Suppressor macrophage treated with lipopolysaccharide for 4 hours (primary cell): ENCODE measurements at regions not wholly inside any gene's neighbourhood (a gene's known extent, or its start where the extent isn't known, plus 50 kb on each side); places are given as distances from the start of the nearest gene placed in this dataset.
"Not testable (repeated sequence)": the region's sequence is repeated elsewhere in the genome, so short reads cannot be mapped to it uniquely, and the experiment has no call there.

ENCODE experiments used
- DNase-seq: peaks from one replicate; pipeline ENCODE4 v3.0.0-alpha.2; 2020

DNA sequence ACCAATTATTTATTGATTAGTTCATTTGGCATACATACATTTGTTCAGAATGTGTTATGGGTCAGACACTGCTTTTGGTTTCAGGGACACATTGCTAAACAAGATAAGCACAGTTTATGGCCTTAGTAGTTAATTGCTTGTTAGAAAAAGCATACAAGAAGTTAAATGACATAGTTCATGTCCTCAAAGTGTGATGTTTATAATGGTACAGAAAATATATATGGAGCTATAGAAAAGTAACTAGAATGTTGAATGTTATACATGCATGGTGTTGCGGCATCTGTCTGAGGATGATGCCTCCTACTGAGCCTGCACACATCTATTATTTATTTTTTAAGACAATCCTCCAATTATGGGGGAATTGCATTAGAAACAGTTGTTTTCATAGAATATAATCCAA is 1476.3 kb upstream of the PCDH7 start:
- no peak for DNase-seq

DNA sequence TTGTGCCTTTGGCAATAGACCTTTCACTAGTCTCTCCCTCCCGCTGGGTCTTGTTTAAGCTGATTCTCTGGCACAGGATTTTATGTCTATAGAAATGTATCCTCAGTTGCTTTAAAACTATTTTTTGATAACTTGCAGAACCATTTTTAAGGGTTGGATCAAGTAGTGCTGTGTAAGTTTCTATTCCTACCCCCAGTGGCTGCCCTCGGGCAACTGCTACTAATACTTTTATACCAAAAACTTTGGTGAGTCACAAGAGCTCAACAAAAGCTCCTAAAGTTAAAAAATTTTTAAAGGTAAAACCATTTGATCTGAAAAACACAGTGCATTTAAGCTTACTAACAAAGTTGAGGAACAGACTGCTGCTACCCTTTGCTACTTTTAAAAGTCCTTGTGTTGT is 1460.6 kb upstream of the PCDH7 start:
- DNase-seq: no peak

DNA sequence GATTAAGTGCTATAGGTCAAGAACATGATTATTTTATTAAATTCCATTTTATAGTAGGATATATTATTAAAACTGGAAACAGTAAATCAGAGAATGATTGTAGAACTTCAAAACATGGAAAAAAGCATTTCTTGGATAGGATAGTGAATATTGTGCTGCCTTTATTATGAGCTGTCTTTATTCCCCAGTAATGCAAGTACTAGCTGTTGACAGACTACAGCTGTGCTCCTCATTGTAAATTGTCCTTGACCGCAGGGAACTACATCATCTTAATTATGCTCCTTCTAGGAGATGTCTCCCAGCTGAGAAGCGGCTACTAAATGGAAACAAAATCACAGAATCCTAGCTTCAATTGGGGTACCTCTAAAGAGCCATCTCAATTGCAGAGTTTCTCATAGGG is 1457.2 kb upstream of the PCDH7 start:
- DNase-seq: no peak

DNA sequence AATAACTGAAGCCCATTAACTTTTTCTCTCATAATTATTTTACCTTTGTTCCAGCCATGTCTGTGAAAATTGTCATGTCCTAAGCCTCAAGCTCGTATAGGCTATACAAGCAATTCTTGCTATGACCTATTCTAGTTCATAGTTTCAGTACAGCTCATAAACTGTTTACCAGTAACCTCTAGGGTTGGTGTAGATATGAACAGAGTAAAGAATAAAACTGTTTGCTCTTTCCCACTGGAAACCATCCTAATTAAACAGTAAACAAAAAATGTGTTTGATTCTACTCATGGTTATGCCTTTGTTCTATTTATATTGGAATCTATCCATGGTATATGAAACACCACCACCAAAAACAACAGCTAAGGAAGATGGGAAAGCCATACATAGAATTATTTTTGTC is 1444.0 kb upstream of the PCDH7 start:
- no peak for DNase-seq

DNA sequence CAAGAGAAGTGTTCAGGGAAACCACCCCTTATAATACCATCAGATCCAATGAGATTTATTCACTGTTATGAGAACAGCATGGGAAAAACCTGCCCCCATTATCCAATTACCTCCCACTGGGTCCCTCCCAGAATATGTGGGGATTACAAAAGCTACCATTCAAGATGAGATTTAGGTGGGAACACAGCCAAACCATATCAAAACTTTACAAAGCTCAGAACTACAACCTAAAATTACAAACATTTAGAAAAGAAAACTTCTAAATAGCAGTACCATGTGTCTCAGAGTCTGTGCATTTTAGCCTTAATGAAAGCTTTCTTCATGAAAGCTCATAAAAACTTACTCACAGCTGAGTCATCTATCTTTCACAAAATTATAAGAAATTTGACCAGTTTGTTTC is 1442.8 kb upstream of the PCDH7 start:
- DNase-seq: no peak

DNA sequence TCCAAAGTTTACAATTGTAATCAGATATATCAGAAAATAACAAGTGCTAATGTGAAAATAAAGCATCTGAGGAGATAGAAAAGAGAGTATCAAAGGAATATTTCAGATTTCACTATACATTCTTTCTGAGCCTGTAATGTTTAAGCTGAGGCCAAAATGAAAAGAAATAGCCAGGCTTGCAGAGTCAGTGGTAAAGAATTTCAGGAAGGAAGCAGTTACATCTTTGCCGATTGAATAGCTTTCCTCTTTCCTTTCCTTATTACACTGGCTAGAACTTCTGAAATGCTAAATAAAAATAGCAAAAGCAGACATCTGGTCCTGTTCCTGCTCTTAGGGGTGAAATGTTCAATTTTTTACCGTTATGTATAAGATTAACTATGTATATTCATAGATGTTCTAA is 1441.6 kb upstream of the PCDH7 start:
- DNase-seq: no peak

DNA sequence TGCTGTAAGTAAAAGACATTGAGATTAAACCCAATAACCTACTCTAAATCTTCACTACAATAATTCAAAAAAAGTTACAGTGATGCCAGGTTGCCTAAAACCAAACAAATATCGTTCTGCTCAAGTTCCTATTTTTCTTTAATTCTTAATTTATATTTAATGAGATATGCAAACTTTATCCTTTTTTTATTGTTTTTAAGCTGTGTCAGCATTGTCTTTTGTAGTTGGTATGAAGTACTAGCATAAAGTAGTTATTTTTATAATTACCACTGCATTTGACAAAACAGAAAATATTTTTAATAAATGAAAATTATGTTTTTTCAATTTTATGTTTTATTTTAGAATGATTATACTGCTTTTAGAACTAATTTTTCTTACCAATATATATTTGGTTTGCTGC is 1431.1 kb upstream of the PCDH7 start:
- no peak for DNase-seq

DNA sequence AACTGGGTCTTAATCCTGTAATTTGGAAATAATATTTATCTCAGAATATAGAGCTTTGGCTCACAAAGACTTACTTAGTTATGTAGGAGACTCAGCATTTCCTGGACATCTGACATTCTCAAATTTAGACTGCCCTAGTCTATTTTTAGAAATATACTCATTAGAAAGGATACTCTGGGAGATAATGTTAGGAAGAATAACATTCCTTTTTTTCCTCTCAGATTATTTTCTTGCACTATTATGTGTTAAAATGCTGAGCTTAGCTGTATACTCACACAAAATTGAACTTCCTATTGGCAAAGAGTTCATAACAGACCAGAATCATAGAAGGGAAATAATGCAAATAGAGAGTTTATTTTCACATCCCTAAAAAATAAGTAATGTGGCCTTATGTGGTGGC is 1424.9 kb upstream of the PCDH7 start:
- no peak for DNase-seq

DNA sequence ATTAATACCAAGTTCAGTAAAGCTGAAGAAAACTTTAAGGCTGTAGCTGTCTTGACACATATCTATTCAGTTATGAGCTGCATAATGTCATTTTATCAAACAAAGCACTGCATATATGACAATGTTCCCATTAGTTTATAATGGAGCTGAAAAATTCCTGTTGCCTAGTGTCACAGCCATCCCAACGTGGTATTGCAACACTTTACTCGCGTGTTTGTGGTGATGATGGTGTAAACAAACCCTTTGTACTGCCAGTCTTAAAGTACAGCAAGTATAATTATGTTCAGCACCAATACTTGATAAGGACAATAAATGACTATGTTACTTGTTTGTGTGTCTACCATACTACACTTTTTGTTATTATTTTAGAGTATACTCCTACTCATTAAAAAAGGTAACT is 1415.6 kb upstream of the PCDH7 start:
- no peak for DNase-seq

DNA sequence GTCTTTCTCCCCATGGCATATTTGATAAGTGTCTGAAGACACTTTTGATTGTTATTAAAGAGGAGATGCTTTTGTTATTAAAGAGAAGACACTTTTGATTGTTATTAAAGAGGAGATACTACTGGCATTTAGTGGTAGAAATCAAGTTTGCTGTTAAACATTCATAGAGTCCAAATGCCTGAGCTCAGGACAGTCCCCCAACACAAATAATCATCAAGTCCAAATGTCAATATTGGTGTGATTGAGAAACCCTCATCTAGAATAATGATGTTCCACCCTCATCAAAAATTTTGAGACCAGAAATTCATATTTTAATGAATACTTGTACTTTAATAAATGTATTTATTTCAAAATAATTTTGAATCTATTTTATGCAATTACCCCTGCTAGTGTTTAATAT is 1412.9 kb upstream of the PCDH7 start:
- no peak for DNase-seq

DNA sequence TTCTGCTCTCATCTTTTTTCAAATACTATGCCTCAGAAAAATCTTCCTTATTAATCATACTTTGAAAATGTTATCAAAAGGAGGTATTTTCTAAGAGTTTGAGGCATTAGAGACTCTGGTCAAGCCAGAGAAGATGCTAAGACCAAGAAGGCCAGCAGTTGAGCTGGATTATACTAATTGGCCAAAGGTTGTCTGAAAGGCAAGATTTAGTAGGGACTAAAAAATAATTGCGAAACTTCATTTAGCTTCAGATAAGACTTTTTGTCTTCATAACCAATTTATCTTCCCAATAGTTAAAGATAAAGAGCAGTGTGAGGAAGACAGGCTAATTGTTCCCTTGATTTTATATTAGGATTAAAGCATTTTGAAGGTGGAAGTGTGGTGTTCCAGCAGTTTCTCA is 1412.4 kb upstream of the PCDH7 start:
- no peak for DNase-seq

DNA sequence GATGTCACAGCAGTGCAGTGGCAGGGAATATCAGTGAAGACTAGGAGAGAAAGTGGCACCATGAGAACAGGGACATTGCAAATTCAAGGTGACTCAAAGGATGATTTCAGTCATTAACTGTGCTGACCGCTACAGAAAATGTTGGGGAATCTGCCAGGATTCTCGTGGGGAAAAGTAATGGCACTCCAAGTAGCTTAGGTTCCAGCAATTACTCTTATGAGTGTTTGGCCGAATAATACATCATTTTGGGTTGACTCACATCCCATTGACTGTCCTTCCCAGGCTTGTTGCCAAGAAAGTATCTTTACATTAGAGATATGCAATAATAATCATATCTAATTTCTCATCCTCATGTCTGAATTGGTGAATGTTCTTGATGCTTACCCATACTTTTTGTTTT is 1411.1 kb upstream of the PCDH7 start:
- DNase-seq: no peak

DNA sequence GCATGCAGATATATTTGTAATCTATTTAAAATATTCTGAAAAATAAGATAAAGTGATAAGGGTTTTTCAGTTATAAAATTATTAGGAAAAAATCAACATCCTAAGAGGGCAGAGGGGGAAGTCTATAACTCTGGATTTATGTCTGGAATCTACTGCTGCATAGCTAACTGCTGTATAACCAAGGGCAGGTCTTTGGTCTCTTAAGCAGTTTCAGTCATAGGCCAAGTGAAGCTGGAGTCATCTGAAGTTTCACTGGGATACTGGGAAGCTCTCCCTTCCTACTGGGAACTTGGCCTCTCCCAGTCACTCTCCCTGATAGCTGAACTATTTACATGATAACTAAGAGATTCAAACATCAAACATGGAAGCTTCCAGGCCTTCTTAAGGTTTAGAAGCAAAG is 1409.9 kb upstream of the PCDH7 start:
- DNase-seq: no peak

DNA sequence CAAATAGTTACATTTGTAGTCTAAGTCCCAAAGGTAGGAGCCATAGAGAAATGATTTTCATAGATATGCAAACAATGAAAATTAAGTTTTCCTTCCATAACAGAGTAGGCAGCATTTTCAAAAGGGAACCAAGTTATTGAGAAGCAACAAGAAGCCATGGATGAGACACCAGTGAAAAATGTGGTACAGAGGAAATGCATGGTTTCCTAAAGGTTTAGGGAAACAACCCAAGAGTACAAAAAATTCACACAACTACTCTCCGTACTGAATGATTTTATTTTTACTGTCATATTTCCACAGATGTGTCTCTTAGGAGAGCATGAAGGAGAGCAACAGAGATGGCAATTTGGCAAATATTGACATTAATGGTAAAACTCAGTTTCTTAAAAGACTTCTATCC is 1408.9 kb upstream of the PCDH7 start:
- no peak for DNase-seq

DNA sequence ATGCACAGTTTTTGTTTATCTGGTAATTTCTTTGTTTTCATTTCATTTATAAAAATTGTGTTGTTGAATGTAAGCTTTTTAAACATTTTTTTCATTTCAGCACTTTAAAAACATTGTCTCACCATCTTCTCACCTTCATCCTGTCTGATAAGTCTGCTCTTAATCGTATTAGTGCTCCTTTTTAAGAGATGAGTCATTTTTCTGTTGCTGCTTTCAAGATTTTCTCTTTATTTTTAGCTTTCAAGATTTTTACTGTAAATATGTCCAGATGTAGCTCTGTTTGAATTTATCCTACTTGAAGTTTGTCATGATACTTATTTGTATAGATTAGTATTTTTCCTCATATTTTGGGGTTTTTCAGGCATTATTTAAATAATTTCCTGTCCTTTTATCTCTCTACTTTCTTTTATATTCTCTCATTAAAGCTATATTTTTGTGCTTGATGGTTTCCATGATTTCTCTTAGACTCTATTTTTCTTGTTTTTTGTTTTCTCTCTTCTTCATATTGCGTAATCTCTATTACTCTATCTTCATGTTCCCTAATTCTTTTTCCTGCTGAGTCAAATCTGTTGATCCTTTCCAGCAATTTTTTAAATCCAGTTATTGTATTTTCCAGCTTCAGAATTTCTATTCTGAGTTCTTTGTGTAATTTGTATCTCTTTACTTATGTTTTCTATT is 1400.4 kb upstream of the PCDH7 start:
- DNase-seq: no peak

DNA sequence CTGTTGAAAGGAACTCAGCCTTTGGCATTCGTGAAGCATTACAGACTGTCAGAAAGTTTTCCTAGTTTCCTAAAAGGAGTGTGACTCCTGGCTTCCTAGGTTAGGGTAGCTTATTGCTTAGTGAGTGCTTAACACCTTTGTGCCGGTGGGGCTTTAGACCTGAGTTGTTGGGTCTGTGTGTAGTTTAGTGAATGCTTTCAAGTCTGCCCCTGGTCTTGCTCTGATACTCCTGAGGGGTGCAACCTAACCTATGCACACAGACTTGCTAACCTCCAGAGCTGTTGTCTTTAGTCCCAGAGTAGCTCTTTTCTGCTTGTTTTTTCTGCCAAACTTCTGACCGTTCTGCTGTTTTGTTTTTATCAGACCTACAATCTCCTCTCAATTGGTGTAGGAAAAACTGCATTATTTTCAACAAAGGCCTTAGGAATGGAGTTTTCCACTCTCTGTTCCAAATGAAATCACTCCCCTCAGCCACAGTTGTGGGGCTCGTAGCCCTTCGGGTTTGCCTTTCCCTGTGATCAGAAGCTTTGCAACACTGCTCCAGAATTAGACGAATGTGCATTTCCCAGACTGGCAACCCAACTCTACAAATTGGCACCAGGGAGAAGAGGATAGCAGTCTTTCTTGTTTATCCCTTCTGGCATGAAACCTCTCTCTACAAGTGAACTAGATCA is 1399.1 kb upstream of the PCDH7 start:
- DNase-seq: no peak

DNA sequence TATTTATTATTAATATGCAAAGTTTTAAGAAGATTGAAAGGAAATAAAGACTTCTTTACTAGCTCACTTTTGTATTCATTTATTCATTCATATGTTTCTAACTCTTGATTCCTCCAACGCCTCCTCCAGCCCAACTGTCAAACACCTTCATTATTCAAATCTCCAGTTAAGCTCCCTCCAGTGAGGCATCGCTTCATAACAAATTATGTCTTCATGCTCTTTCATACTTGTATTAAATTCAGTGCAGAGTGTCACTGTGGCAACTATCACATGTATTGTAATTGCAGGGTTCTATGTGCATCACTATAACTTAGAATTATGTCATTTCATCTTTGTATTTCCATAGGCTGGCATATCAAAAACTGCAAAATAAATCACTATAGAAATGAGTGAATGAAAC is 1394.2 kb upstream of the PCDH7 start:
- no peak for DNase-seq

DNA sequence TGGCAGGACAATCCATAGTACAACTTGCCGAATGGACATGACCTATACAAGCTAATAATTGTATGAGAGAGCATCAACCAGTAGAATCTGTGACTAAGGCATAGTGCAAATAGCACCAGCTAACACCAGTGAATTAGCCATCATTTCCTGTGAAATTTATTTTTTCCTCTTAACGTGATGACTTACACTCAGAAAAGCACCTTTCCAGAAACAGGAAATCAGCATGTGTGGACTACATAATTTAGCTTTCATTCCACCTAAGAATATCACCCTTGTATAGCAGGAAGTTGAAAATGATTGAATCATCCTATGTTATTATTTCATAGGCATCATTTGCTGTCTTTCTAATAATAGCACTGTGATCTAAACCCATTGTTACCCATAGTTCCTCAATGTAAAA is 1393.4 kb upstream of the PCDH7 start:
- DNase-seq: no peak

DNA sequence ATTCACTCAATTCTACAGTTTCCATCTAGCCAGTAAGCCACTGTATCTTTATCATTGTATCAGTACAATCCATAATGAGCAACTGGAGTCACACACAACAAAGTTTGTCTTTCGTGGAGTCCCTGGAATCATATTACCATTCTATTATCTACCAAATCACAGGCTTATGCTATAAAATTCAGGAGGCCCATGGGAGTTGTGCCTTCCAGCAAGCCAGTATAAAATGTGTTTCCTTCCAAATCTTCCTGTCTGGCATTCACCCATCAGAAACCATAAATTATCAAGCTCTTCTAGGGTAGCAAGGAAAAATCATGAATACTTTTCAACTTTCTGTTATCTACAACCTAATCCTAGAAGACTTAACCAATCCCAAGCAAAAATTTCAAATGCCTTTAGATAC is 1383.3 kb upstream of the PCDH7 start:
- DNase-seq: no peak

DNA sequence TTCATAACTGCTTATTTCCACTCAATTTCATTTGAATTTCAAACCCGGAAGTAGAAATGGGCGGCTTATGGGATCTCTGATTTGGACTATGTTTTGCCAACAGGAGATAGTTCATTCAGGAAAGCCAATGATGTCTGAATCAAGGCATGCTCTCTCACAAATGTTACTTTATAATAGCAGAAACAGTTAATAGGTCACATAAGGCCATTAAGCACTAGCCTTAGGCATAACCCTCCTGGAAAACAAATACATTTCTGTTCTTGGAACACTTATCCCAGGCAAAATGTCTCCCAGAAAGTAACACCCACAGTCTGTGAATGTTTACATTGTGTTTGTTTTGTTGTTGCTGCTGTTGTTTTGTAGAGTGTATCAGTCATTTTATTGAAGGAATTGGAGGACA is 1347.2 kb upstream of the PCDH7 start:
- no peak for DNase-seq

DNA sequence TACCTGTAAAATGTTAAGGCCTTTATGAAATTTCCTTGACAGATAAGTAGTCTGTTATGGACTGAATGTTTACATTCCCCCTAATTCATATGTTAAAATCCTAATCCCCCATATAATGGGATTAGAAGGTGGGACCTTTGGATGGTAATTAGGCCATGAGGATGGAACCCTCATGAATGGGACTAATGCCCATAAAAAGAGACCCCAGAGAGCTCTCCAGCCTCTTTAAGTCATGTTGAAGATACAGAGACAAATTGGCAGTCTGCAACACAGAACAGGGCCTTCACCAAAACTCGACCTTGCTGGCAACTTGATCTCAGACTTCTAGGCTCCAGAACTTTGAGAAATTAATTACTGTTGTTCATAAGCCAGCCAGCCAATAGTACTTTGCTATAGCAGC is 1344.5 kb upstream of the PCDH7 start:
- no peak for DNase-seq

DNA sequence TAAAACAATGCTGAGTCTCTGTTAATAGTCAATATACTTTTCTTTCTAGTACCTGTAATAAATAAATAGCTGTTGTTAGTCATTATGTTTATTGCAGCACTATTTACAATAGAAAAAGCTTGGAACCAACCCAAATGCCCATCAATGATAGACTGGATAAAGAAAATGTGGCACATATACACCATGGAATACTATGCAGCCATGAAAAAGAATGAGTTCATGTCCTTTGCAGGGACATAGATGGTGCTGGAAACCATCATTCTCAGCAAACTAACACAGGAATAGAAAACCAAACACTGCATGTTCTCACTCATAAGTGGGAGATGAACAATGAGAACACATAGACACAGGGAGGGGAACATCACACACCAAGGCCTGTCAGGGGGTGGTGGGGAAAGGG is 1341.9 kb upstream of the PCDH7 start:
- not testable (repeated sequence) for DNase-seq

DNA sequence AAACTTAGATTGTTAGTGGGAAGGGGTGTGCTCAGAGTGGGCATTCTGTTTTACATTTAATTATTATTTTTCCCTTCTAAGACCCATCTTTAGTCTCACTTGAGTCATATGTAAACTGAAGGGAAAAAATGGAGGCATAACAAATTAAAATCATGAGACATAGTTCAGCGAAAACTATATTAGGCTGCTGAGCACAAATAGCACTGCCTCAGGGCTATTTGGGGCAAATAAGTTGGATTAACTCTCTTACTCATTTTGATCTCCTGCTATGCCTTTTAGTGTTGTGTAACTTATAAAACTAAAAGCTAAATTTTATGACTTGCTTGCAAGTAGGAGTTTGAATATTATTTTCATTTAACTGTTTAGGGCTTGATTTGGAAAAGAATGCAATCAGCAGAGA is 1329.2 kb upstream of the PCDH7 start:
- DNase-seq: no peak

DNA sequence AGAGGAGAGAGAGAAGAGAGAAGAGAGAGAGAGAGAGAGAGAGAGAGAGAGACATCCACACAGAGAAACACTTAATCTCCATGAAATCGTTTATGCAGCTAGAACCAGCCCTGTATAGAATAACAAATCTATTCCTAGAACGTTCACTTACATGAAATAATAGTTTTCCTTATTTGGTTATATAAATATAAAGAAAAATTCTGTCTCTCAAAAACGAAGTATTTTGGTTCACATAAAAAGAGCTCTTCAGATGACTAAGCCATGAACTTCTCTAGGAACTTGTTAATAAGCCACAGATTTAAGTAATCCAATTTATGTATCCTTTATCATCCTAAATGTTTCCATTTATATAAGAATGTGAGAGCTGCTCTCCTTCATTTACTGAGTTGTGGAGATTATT is 1315.1 kb upstream of the PCDH7 start:
- no peak for DNase-seq

DNA sequence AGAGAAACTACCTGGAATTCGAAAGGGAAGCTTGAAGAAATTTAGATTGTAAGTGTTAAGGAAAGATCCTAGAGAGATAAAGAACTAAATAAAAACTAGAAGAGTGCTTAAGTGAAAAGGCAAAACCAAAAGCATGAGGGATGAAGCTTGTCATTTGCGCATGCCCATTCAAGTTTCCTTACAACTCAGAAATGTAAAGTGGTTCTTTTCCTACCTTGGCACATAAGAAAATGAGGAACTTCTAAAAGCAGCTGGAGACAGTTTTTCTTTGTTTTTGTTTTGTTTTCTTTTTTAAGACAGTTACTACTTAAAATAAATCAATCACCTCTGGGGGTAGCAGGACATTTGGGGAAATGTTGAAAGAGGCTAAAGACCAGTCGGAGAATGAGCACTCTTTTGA is 1304.4 kb upstream of the PCDH7 start:
- DNase-seq: no peak
